SK-N-SH treated with all-trans-retinoic acid at 6 μM for 48 hours (cell line): ENCODE measurements at regions not wholly inside any gene's neighbourhood (a gene's known extent, or its start where the extent isn't known, plus 50 kb on each side); places are given as distances from the start of the nearest gene placed in this dataset.

Experiments used
- ATAC-seq: fragments of 200-7000 bp; cut with Tn5 transposase; 3 replicates; pipeline ENCODE4 v1.9.1; 2020; ENCODE audit warnings: mild to moderate bottlenecking, moderate library complexity
- ARNTL ChIP-seq: fragments of 450-650 bp; formaldehyde crosslinking; IDR thresholded peaks from 2 replicates; pipeline ENCODE4 v1.5.0; 2020; ENCODE audit warnings: low read depth, mild to moderate bottlenecking, moderate library complexity, borderline replicate concordance
- BACH2 ChIP-seq: fragments of 250-450 bp; sonication (Bioruptor Pico); IDR thresholded peaks from 2 replicates; pipeline ENCODE4 v1.9.0; 2021; ENCODE audit warnings: mild to moderate bottlenecking, borderline replicate concordance
- CREB5 ChIP-seq: fragments of 250-450 bp; sonication (Bioruptor Pico); IDR thresholded peaks from 2 replicates; pipeline ENCODE4 v1.5.1; 2020; ENCODE audit warnings: low read depth, mild to moderate bottlenecking, moderate library complexity
- CSDC2 ChIP-seq: fragments of 250-450 bp; sonication (Bioruptor Pico); IDR thresholded peaks from 2 replicates; pipeline ENCODE4 v1.5.0; 2020; ENCODE audit warnings: mild to moderate bottlenecking, moderate library complexity
- ESRRG ChIP-seq: fragments of 250-450 bp; sonication (Bioruptor Pico); IDR thresholded peaks from 2 replicates; pipeline ENCODE4 v1.6.1; 2021; ENCODE audit warnings: mild to moderate bottlenecking
- GLIS3 ChIP-seq: fragments of 250-450 bp; sonication (Bioruptor Pico); IDR thresholded peaks from 2 replicates; pipeline ENCODE4 v1.5.0; 2020; ENCODE audit warnings: mild to moderate bottlenecking, moderate library complexity
- ISL1 ChIP-seq: fragments of 250-450 bp; sonication (Bioruptor Pico); IDR thresholded peaks from 2 replicates; pipeline ENCODE4 v2.1.2; 2022; ENCODE audit warnings: mild to moderate bottlenecking, moderate library complexity
- OSR1 ChIP-seq: fragments of 250-450 bp; sonication (Bioruptor Pico); IDR thresholded peaks from 2 replicates; pipeline ENCODE4 v1.8.0; 2022; ENCODE audit warnings: moderate library complexity, mild to moderate bottlenecking, inconsistent platforms
- POU6F1 ChIP-seq: fragments of 250-450 bp; sonication (Bioruptor Pico); IDR thresholded peaks from 2 replicates; pipeline ENCODE4 v1.8.0; 2021; ENCODE audit warnings: low read depth, mild to moderate bottlenecking, moderate library complexity, borderline replicate concordance
- PPARA ChIP-seq: fragments of 250-450 bp; sonication (Bioruptor Pico); IDR thresholded peaks from 2 replicates; pipeline ENCODE4 v1.5.0; 2020; ENCODE audit warnings: mild to moderate bottlenecking, borderline replicate concordance
- RARB ChIP-seq: fragments of 250-450 bp; sonication (Bioruptor Pico); IDR thresholded peaks from 2 replicates; pipeline ENCODE4 v1.8.0; 2021; ENCODE audit warnings: mild to moderate bottlenecking, moderate library complexity
- SNAI2 ChIP-seq: fragments of 250-450 bp; sonication (Bioruptor Pico); IDR thresholded peaks from 2 replicates; pipeline ENCODE4 v1.5.0; 2020; ENCODE audit warnings: mild to moderate bottlenecking, moderate library complexity
- TCF4 ChIP-seq: fragments of 250-450 bp; sonication (Bioruptor Pico); IDR thresholded peaks from 2 replicates; pipeline ENCODE4 v1.8.0; 2021; ENCODE audit warnings: mild to moderate bottlenecking, moderate library complexity, borderline replicate concordance
- TOX ChIP-seq: fragments of 250-450 bp; sonication (Bioruptor Pico); IDR thresholded peaks from 2 replicates; pipeline ENCODE4 v1.8.0; 2021; ENCODE audit warnings: mild to moderate bottlenecking, moderate library complexity, borderline replicate concordance
- ZC3H10 ChIP-seq: fragments of 250-450 bp; sonication (Bioruptor Pico); IDR thresholded peaks from 2 replicates; pipeline ENCODE4 v1.5.1; 2021; ENCODE audit warnings: mild to moderate bottlenecking, moderate library complexity
- ZFP3 ChIP-seq: fragments of 250-450 bp; sonication (Bioruptor Pico); IDR thresholded peaks from 2 replicates; pipeline ENCODE4 v1.5.0; 2020; ENCODE audit warnings: mild to moderate bottlenecking, moderate library complexity
- ZFP30 ChIP-seq: fragments of 450-650 bp; formaldehyde crosslinking; IDR thresholded peaks from 2 replicates; pipeline ENCODE4 v1.5.0; 2022; ENCODE audit warnings: mild to moderate bottlenecking, moderate library complexity
- ZNF565 ChIP-seq: fragments of 450-650 bp; formaldehyde crosslinking; conservative IDR thresholded peaks from 2 replicates; pipeline ENCODE4 v1.5.0; 2020; ENCODE audit warnings: low read depth, mild to moderate bottlenecking, moderate library complexity
- ZNF8 ChIP-seq: fragments of 450-650 bp; formaldehyde crosslinking; IDR thresholded peaks from 2 replicates; pipeline ENCODE4 v1.5.0; 2020; ENCODE audit warnings: mild to moderate bottlenecking, moderate library complexity
- TF ChIP-seq, protein P1 (sequence below): fragments of 250-450 bp; sonication (Bioruptor Pico); IDR thresholded peaks from 2 replicates; pipeline ENCODE4 v1.5.0; 2020; ENCODE audit warnings: mild to moderate bottlenecking, moderate library complexity
- TF ChIP-seq, protein P2 (sequence below): fragments of 250-450 bp; sonication (Bioruptor Pico); IDR thresholded peaks from 2 replicates; pipeline ENCODE4 v1.5.1; 2021; ENCODE audit warnings: mild to moderate bottlenecking, moderate library complexity

DNA sequence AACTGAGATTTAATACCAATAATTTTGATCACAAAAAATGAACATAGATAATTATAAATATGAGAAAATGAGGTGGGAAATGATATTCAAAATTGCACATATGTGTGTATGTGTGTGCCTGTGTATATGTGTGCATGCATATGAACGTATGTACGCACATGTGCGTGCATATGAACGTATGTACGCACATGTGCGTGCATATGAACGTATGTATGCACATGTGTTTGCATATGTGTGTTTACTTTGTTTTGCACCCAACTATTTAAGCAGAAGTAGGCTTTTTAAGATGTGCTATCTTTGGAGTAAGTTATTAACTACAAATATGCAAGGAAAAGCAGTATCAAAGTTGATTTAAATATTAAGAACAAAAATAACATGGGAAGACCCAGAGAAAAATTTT is 484.3 kb downstream of the EPHA4 start:
- no peak for ATAC-seq
- TF ChIP-seq ZC3H10 (CRISPR knock-in tag) (no peak), ARNTL (CRISPR knock-in tag) (no peak), POU6F1 (CRISPR knock-in tag) (no peak), SNAI2 (CRISPR knock-in tag) (no peak), CSDC2 (CRISPR knock-in tag) (no peak), RARB (CRISPR knock-in tag) (no peak), GLIS3 (no peak), TCF4 (no peak), ZFP30 (CRISPR knock-in tag) (no peak), PPARA (CRISPR knock-in tag) (no peak), TOX (CRISPR knock-in tag) (no peak), ESRRG (no peak), CREB5 (CRISPR knock-in tag) (no peak), ZFP3 (CRISPR knock-in tag) (no peak)
- TF ChIP-seq, protein P1, sequence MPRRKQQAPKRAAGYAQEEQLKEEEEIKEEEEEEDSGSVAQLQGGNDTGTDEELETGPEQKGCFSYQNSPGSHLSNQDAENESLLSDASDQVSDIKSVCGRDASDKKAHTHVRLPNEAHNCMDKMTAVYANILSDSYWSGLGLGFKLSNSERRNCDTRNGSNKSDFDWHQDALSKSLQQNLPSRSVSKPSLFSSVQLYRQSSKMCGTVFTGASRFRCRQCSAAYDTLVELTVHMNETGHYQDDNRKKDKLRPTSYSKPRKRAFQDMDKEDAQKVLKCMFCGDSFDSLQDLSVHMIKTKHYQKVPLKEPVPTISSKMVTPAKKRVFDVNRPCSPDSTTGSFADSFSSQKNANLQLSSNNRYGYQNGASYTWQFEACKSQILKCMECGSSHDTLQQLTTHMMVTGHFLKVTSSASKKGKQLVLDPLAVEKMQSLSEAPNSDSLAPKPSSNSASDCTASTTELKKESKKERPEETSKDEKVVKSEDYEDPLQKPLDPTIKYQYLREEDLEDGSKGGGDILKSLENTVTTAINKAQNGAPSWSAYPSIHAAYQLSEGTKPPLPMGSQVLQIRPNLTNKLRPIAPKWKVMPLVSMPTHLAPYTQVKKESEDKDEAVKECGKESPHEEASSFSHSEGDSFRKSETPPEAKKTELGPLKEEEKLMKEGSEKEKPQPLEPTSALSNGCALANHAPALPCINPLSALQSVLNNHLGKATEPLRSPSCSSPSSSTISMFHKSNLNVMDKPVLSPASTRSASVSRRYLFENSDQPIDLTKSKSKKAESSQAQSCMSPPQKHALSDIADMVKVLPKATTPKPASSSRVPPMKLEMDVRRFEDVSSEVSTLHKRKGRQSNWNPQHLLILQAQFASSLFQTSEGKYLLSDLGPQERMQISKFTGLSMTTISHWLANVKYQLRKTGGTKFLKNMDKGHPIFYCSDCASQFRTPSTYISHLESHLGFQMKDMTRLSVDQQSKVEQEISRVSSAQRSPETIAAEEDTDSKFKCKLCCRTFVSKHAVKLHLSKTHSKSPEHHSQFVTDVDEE (CRISPR knock-in tag), result no peak

GRCh38 chr2:221088506-221088905 is 483.6 kb downstream of the EPHA4 start:
- ATAC-seq, result no peak
- TF ChIP-seq SNAI2 (CRISPR knock-in tag) (no peak), RARB (CRISPR knock-in tag) (no peak), ISL1 (CRISPR knock-in tag) (no peak), ZFP30 (CRISPR knock-in tag) (no peak), TOX (CRISPR knock-in tag) (no peak), ZNF8 (CRISPR knock-in tag) (no peak), OSR1 (CRISPR knock-in tag) (no peak), POU6F1 (CRISPR knock-in tag) (no peak), ZFP3 (CRISPR knock-in tag) (no peak), ARNTL (CRISPR knock-in tag) (no peak), CSDC2 (CRISPR knock-in tag) (no peak), CREB5 (CRISPR knock-in tag) (no peak), GLIS3 (no peak), ESRRG (no peak), ZC3H10 (CRISPR knock-in tag) (no peak), TCF4 (no peak), BACH2 (CRISPR knock-in tag) (no peak), ZNF565 (CRISPR knock-in tag) (no peak)
- TF ChIP-seq, protein P2, sequence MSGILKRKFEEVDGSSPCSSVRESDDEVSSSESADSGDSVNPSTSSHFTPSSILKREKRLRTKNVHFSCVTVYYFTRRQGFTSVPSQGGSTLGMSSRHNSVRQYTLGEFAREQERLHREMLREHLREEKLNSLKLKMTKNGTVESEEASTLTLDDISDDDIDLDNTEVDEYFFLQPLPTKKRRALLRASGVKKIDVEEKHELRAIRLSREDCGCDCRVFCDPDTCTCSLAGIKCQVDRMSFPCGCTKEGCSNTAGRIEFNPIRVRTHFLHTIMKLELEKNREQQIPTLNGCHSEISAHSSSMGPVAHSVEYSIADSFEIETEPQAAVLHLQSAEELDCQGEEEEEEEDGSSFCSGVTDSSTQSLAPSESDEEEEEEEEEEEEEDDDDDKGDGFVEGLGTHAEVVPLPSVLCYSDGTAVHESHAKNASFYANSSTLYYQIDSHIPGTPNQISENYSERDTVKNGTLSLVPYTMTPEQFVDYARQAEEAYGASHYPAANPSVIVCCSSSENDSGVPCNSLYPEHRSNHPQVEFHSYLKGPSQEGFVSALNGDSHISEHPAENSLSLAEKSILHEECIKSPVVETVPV (CRISPR knock-in tag), result no peak
- TF ChIP-seq, protein P1 (CRISPR knock-in tag), result no peak
